Stimulated activated CD4-positive, alpha-beta T cell treated with anti-CD3 and anti-CD28 coated beads, Interleukin-4, amount 100 ng/mL, for 1 hour (primary cell): ENCODE measurements at regions not wholly inside any gene's neighbourhood (a gene's known extent, or its start where the extent isn't known, plus 50 kb on each side); places are given as distances from the start of the nearest gene placed in this dataset.
A peak's percentile ranks its signal among the peaks of the same experiment; 100 is the strongest.
"Not testable (repeated sequence)": the region's sequence is repeated elsewhere in the genome, so short reads cannot be mapped to it uniquely, and the experiment has no call there.

Experiments
- DNase-seq: peaks from one replicate; pipeline ENCODE4 v3.0.0-alpha.2; 2020

- no peak for DNase-seq
Measured at GRCh38 chr6:168369786-168370185, 50.2 kb upstream of the DACT2 start.

GRCh38 chr6:168370310-168370991 lies 50.9 kb upstream of the DACT2 start:
- peak; percentile 65 for DNase-seq

- no peak for DNase-seq
Measured at GRCh38 chr6:168371185-168371584, 51.6 kb upstream of the DACT2 start.

DNA sequence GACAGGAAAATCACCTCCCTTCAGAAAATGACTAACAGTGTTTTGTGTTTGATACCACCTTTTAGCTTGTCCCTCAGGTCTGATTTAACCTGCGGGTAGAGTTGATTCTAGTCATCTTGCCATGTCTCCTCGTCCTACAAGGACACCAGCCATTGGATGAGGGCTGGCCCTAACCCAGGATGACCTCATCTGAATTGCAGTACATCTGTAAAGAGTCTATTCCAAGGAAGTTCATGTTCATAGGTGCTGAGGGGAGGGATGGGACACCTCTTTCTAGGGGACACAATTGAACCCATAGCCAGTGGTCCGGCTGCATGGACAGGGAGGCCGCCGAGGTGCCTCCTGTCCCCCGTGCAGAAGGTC lies 52.0 kb upstream of the DACT2 start:
- DNase-seq: no peak

- no peak for DNase-seq
Measured at GRCh38 chr6:168371981-168372711, 52.6 kb upstream of the DACT2 start.

DNA sequence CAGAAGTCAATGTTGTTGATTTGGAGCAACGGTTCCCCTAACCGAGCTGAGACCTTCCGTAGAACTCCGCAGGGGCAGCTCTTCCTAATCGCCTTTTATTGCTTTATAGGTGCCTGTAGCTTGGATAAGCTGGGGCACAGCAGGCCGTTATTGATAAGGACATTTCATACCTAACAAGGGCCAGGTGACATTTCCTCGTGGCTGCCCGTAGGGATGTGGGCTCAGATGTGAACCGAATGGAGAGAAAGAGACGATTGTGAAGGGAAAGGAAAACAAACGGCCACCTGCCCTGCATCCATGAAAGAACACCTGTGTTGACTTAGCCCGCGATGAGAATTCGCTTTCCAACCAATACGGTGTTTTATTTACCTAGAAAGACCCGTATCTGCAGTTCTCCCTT lies 53.3 kb upstream of the DACT2 start:
- DNase-seq: no peak

- no peak for DNase-seq
Measured at GRCh38 chr6:168373389-168373788, 53.8 kb upstream of the DACT2 start.

- no peak for DNase-seq
Measured at GRCh38 chr6:168374051-168374502, 54.5 kb upstream of the DACT2 start.

GRCh38 chr6:168374541-168375071 lies 55.0 kb upstream of the DACT2 start:
- DNase-seq: no peak

DNA sequence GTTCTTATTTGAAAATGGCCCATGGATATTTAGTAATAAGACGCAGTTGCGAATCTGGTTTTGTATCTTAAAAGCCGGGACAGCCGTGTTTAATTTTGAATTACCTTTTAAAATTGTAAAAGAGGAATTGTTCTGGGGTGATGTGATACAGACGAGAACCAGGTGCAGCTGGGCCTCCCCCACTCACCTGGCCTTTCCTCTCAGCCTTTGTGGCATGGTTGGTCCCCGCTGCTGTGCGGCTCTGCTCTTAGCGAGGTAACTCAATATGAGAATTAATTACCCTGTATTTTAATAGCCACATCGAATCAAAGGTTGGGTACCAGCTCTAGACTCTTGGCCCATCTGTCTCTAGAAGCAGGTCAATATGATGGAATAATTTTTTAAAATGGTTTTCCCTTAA lies 56.5 kb upstream of the DACT2 start:
- no peak for DNase-seq

- DNase-seq: no peak
Measured at GRCh38 chr6:168376811-168377483, 57.4 kb upstream of the DACT2 start.

DNA sequence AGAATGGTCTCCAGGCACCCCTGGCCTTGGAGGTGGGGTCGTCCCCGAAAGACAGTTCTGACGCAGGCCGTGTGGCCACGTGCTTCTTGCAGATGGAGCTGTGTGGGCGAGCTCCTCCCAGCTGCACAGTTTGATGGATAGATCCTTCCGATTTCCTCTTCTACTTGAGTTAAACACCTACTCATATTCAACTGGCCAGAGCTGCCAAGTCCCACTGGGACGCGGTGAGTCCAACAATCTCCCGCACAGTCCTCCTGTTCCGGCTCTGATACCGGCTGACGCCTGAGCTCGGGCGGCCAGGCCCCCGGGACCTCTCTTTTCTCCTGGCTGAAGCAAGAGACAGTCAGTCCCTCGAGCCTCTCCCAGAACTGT lies 57.9 kb upstream of the DACT2 start:
- DNase-seq: no peak

DNA sequence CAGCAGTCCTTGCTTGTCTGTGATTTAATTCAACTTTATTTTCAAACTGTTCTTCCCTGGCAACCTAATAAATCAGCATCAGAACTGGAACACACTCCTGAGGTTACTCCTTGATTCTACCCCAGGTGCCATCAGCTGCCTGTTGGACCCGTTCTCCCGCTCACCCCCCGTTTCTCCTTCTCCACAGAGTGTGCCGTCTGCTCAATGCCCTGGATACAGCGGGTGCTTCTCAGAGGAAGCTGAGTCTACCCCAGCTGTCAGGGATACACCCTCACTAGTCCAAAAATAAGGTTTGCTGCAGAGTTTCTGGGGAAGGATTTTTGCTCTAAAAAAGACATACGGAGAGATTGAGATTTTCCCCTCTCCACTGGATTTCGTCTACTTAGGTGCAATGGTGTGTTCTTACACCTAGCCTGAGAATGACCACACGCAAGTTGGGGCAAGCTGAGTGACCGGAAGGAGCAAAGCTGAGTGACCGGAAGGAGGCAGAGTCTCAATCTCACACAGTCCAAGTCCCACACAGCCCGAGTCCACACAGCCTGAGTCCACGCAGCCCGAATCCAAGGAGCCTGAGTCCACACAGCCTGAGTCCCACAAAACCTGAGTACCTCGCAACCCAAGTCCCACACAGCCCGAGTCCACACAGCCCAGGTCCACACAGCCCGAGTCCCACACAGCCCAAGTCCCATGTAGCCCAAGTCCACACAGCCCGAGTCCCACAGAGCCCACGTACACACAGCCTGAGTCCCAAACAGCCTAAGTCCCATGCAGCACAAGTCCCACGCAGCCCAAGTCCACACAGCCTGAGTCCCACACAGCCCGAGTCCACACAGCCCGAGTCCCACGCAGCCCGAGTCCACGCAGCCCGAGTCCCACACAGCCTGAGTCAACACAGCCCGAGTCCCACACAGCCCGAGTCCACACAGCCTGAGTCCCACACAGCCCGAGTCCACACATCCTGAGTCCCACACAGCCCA lies 58.6 kb upstream of the DACT2 start:
- DNase-seq: no peak

DNA sequence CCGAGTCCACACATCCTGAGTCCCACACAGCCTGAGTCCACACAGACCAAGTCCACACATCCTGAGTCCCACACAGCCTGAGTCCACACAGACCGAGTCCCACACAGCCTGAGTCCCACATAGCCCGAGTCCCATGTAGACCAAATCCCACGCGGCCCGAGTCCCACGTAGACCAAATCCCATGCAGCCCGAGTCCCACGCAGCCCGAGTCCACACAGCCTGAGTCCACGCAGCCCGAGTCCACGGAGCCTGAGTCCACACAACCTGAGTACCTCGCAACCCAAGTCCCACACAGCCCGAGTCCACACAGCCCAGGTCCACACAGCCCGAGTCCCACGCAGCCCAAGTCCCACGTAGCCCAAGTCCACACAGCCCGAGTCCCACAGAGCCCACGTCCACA lies 60.0 kb upstream of the DACT2 start:
- DNase-seq: not testable (repeated sequence)

DNA sequence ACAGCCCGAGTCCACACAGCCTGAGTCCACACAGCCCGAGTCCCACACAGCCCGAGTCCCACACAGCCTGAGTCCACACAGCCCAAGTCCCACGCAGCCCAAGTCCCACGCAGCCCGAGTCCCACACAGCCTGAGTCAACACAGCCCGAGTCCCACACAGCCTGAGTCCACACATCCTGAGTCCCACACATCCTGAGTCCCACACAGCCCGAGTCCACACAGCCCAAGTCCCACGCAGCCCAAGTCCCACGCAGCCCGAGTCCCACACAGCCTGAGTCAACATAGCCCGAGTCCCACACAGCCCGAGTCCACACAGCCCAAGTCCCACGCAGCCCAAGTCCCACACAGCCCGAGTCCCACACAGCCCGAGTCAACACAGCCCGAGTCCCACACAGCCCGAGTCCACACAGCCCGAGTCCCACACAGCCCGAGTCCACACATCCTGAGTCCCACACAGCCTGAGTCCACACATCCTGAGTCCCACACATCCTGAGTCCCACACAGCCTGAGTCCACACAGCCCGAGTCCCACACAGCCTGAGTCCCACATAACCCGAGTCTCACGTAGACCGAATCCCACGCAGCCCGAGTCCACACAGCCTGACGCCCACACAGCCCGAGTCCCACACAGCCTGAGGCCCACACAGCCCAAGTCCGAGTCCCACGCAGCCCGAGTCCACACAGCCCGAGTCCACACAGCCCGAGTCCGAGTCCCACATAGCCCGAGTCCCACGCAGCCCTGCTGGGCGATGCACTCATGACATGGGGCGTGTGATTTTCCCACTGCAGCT lies 60.6 kb upstream of the SMOC2 start:
- DNase-seq: not testable (repeated sequence)

DNA sequence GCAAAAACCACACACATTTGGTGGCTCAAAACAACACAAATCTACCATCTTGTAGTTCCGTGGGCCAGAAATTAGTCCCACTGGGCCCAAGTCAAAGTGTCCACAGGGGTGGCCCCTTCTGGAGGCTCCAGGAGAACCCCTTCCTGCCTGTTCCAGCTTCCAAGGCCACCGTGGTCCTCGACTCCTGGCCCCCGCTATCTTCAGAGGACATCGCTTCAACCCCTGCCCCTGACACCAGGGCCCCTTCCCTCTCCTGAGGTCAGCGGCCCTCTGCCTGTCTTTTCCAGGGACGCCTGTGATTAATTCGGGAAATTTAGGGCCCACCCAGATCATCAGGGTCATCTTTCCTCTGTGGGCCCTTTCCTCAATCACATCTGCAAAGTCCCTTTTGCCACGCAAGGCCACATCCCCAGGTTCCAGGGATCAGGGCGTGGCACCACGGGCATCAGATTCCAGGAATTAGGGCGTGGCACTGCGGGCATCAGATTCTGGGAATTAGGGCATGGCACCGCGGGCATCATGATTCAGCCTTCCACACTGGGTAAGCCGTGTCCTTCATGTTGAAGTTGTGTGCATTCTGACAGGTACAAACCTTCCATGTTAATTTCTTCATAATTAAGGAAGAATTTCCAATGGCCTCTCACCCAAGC lies 59.9 kb upstream of the SMOC2 start:
- no peak for DNase-seq

- no peak for DNase-seq
Measured at GRCh38 chr6:168381726-168382458, 59.1 kb upstream of the SMOC2 start.

GRCh38 chr6:168383062-168383854 lies 57.7 kb upstream of the SMOC2 start:
- no peak for DNase-seq
